ENCODE measurements at regions not wholly inside any gene's neighbourhood (a gene's known extent, or its start where the extent isn't known, plus 50 kb on each side); places are given as distances from the start of the nearest gene placed in this dataset.
"Not testable (repeated sequence)": the region's sequence is repeated elsewhere in the genome, so short reads cannot be mapped to it uniquely, and the experiment has no call there.

DNA sequence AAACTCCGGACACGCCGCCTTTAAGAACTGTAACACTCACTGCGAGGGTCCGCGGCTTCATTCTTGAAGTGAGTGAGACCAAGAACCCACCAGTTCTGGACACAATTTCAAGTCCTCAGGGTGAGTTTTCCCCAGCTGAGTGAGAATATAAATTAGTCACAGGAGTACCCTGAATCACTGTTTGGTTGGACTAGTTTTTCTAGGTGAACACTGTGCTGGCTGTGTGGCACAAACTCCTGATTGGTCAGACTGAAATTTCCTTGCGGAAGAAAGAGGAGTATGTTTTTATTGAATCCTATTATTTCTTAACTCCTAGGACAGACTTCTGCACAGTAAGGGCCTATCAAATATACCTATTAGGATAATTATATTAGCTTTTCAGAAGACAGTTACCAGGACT is 288.1 kb upstream of the UBE2E3 start:
- no peak for DNase-seq

DNA sequence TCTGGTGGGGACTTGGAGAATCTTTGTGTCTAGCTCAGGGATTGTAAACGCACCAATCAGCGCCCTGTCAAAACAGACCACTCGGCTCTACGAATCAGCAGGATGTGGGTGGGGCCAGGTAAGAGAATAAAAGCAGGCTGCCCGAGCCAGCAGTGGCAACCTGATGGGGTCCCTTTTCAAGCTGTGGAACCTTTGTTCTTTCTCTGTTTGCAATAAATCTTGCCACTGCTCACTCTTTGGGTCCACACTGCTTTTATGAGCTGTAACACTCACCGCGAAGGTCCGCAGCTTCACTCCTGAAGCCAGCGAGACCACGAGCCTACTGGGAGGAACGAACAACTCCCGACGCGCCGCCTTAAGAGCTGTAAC is 288.6 kb upstream of the UBE2E3 start:
- DNase-seq = not testable (repeated sequence)

DNA sequence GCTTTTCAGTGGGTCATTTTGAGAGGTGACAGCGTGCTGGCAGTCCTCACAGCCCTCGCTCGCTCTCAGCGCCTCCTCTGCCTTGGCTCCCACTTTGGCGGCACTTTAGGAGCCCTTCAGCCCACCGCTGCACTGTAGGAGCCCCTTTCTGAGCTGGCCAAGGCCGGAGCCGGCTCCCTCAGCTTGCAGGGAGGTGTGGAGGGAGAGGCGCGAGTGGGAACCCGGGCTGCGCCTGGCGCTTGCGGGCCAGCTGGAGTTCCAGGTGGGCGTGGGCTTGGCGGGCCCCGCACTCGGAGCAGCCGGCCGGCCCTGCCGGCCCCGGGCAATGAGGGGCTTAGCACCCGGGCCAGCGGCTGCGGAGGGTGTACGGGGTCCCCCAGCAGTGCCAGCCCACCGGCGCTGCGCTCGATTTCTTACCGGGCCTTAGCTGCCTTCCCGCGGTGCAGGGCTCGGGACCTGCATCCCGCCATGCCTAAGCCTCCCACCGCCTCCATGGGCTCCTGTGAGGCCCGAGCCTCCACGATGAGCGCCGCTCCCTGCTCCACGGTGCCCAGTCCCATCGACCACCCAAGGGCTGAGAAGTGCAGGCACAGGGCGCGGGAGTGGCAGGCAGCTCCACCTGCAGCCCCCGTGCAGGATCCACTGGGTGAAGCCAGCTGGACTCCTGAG is 289.1 kb upstream of the UBE2E3 start:
- not testable (repeated sequence) for DNase-seq

DNA sequence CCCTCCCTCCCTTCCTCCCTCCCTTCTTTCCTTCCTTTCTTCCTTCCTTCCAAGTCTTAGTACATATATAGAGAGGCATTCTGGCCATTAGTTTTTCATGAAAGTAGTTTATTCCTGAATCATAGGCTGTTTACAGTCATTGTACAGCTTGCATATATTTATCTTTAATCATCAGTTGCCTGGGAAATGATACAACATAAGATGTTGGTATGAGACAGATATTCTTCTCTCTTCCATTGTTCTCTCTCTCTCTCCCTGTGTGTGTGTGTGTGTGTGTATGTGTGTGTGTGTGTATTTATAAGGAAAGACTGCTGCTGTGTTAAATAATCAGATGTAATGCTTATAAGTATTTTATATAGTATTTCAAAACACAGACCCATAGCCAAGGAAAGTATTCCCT is 289.8 kb upstream of the UBE2E3 start:
- DNase-seq = no peak

DNA sequence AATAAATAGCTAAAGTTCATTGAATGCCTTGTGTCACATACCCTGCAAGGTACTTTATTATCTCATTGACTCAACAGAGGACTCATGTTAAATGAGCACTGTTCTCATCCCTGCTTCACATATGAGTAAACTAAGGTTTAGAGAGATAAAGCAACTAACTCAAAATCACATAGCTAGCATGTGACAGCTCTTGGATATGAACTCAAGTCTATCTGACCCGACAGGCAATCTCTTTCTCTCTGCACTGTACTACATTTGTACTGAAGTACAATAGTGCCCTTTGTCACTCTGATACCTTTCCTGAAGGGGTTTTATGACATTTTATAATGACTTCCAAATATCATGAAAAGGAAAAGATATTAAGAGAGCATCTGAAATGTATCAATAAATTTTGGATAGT is 297.5 kb upstream of the UBE2E3 start:
- DNase-seq = no peak

DNA sequence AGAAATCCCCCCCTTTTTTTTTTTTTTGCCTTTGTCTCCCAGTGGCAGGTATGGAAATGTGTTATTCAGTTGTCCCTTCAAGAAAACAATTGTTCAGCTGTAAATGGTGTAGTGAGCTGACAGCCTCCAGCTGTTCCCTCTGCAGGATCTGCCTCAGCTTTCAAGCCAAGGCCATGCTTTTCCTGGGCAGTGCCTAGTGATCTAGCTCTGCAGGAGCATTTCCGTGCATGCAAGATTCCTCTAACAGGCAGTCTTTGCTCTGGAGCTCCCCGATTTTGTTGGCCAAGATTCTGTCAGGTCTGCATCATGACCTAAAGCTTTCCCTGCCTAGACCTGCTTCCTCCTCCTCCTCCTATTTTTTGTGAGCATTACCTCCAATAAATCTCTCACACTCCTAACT is 300.7 kb upstream of the UBE2E3 start:
- DNase-seq = no peak

DNA sequence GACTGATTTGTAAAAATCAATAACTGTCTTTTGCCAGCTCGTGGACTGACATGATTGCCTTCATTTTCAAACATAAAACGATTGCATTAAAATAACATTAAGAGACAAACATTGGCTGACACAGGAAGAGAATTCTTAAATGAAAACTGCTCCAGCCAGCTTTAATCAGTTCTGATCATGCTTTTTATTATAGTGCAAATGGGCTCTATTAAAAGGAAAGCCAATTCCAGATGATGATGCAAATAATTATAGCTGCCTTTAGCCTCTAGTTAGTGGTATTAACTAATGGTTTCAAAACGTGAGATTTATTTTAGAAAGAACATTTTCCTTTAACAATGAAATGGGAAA is 301.8 kb upstream of the UBE2E3 start:
- no peak for DNase-seq

DNA sequence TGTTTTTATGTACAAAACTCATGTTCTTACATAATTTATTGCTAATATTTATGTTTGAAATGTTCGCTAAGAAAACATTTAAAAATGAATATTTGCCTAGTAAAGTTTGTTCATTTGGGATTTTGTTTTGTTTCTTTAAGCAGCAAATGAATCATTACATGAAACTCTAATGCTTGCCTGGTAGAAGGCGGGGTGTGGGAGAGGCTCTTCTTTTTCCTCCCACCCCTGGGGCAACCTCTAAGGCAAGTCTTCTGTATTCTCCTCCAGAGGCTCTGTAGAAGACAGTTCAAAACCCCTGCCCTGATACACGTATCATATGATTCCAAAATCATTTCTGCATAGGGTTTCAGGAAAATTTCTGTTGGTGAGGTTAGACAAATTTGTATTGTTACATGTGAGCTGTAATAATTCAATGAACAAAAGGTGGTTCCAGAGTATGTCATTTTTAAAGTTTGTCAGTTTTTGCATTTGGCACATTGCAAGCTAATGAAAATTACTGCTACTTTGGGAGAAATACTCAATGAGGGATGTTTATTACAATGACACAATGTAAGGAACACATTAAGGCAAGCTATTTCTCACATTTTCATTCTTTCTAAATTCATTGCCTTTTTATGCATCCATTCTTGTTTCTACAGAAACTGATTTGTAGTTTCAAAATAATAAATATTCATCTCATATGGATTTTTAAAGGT is 302.3 kb upstream of the UBE2E3 start:
- DNase-seq = no peak

DNA sequence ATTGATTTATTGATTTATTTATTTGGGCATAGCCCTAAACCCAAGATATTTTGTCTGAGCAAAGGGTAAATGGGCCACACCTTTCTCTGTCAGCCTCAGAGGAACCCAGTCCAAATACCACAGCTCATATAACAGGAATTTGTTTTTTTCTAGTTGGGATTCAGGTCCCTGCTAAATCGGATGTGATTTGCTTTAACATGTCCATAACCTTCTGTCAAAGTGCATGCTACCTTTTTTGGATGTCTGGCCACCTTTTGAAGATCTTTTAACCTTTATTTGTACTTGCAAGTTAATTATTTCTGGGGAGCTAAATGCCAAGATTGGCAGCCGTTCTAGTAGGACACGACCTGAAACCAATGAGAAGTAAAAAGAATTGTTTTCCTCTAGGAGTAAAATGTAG is 303.2 kb upstream of the UBE2E3 start:
- no peak for DNase-seq

DNA sequence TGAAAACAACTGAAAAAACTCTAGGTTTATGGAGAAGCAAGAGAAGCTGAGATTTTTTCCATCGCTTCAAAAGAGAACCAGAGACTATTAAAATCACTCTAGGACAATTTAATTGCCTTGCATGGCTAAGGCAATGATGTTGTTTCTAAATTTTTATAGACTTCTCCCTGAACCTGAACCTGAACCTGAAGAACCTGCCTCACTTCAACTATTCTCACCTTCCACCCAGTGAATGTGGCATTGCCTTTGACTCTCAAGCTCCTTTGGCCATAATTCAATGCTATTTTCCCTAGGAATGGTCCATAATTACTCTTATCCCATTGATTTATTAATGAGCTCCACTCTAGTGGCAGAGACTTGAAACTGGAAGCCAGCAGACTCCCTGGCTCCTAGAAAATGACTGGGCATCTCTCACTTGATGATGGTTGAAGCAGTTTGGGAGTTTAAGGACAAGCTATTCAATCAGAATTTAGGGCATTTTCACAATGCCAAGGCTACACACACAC is 303.8 kb upstream of the UBE2E3 start:
- DNase-seq = no peak

DNA sequence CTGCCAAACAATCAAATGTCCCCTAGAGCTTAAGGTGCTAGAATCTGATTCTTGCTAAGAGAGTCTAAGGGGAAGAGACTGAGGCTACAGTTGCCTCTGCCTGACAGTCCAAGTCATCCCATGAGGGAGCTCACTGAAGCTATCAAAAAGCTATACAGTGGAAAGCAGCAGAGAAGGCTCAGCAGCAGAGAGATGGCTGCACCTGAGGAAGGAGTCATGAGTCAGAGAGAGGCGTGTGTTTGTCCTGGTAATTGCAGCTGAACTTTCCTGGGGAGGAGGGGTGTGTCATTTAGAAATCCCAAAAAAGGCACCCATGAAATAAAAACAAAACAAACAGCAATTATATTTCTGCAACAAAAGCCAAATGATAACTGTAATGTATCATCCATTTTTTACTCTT is 305.2 kb upstream of the UBE2E3 start:
- no peak for DNase-seq

DNA sequence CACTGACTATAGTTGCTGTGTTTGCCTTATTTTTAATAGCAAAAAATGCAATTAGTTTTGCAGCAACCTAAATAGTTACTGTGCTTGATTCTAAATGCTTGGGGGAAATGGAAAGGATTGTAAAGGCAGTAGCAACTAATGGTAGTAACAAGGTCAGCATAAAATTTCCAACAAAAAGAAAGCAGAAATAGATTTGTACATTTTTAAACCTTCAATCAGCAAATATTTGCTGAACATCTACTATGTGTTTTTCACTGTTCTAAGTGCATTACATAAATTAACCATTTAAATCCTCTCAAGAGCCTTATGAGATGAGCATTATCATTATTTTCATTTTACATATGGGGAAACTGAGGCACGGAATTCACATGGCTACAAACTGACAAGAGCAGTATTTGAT is 308.0 kb upstream of the UBE2E3 start:
- DNase-seq = no peak

DNA sequence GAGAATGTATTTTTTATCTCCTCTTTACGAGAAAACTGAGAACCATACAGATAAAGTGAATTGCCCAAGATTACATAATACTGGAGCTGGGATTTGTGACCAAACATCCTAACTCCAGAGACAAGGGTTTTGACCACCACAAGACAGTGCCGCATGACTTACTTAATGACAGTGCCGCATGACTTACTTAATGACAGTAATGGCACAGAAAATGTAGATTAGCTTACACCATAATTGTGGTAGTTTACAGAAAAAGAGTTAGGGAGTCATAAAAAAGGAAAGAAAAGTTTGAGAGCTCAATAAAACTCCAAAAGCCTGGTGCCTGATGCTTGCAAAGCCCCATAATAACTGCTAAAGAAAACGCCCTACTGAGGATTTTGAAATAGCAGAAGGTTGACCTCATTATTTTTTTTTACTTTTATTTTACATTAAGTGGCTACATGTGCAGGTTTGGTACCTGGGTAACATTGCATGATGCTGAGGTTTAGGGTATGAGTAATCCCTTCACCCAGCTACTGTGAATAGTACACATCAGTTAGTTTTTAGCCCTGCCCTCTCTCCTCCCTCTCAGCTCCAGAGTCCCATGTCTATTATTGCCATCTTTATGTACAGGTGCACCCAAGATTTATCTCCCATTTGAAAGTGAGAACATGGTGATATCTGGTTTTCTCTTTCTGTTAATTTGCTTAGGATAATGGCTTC is 310.0 kb upstream of the UBE2E3 start:
- no peak for DNase-seq

DNA sequence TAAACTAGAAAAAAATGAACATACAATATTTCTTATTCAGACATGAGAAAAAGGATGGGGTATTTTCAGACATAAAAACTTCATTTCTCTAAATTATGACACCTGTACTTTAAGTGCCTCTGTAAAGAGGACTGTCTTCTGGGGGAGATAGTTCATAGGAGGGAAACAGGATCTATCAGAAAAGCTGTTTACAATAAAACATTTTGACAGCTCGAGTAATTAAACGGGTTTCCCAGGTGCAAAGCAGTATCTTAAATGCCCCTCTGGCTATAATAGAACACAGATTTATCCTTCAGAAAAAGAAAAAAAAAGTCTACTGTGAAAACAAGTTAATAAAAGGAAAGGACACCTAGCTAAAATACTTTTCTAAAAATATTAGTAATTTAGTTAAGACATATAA is 311.4 kb upstream of the UBE2E3 start:
- DNase-seq = no peak

DNA sequence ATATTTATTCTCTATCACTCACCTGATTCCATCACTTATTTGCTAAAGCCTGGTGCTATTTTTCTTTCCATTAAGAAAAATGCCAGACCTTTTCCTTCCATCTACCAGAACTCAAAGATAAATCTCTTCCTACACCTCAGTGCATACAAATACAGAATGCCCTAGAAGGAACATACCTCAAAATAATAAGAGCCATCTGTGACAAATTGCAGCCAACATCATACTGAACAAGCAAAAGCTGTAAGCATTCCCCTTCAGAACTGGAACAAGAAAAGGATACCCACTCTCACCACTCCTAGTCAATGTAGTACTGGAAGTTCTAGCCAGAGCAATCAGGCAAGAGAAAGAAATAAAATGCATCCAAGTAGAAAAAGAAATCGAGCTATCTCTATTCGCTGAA is 315.9 kb upstream of the UBE2E3 start:
- no peak for DNase-seq

DNA sequence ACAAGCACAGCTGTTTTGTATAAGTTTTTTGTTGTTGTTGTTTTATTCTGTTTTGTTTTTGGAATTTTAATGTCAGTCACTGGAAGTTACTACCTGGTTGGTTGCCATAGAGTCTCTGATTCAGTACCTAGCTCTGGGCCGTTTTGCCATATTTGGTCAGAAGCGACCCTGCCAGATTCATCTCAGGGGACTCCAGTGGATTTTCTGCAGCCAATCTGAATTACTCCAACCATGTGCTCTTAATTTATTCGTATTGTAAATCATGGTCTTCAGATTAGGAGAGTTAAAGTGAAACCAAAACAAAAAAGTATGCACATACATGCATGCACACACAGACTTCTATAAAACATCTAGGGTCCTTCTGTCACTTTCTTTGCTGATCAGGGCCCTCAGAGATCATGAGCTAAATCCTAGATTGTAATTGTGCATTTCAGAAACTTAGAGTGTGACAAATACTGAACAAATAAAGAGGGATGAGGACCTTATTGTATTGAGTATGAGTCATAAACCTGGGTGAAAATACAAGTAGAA is 317.4 kb upstream of the UBE2E3 start:
- no peak for DNase-seq

DNA sequence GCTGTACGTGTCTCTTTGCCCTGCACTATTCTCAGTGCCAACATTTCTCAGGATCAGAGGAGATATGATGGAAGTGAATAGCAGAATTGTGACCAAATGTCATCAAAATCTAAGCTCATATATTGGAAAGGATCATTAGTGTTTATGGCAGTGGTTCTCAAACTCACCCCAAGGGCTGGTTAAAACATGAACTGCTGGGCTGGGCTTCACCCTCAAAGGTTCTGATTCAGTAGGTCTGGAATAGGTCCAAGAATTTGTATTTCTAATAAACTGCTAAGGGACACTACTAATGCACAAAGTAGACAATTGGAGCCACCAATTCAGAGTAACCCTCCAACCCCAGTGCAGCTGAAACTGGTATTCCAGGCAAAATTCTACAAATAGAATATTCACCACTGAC is 317.9 kb upstream of the UBE2E3 start:
- no peak for DNase-seq

DNA sequence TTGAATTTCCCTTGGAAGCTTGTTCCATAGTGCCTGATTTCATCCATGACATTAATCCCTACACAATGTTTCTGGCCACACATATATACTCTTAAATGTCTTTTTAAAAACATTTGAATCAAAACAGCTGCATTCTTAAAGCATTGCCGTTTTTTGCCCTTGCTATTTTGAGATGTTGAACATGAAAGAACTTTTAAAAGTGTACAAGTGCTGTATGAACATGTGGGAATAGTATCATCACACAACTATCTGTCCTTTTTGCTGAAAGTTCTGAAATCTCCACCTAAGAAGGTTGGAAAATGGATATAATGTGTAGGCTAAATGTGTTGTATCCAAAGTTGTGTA is 318.7 kb upstream of the UBE2E3 start:
- no peak for DNase-seq

DNA sequence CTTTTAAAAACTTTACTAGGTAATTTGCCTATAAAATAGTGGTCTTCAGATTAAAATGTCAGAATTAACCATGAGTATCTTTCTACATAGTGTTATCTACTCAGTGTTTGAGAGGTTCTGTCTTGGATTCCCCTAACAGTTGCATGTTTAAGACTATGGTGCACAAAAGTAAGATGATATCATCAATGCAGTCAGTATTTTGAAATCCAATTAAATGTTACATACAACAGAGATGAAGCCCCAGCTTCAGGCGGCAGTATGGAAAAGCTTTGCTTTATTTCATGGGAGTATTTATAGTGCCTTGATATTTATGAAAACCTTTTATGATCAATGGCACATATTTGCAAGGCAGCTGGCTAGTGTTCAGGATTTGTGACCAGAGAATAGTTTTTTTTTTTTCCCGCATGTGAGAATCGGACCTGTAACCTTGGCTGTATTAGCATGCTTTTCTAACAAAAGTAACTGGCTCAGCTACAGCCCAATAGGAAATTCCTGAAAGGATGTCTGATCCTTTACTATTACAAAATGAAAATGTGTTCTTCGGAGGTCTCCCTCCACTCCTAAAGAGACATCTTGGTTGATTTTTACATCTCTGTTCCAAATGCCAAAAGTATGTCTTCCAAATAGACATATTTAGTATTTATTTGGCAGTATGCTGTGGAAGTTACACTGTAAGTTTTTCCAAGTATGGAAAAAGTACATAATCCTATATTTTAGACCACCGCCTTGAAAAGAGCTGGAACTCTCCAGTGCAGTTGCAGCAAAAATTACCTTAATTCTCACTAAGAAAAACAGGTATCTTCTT is 319.3 kb upstream of the UBE2E3 start:
- DNase-seq = no peak

DNA sequence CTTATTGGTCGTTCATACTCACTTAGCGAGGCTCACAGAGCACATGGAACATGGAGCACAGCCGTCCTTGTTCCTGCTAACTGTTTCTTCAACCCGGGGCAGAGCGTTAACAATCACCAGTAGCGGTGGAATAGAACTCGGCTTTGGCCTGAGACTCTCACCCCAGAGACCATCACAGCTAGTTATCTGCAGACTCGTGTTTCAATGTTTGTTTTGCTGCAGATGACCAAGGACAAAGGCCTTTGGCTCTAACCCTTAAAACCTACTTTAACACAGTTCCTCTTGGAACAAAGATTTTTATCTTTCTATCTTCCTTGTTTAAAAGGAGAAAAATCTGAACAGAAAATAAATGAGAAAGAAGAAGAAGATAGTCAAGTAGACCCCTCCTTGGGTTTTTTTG is 320.2 kb upstream of the UBE2E3 start:
- DNase-seq = no peak

DNA sequence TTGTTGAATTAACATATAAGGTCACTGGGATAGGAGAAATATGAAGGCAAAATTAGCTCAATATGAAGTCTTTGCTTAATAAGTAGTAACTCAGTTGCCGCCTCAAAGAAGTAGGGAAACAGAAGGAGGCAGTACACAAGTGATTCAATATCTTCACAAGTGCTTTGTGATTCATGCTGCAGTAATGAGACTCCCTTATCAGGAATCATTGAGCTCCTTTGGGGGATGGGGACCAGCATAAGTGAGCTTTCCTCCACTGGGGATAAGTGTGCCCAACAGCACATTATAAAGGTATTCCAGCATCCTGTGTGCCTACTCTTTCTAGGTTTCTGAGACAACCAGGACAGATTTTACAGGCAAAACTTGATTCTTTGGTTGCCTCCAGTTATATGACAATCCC is 323.4 kb upstream of the UBE2E3 start:
- DNase-seq = no peak

DNA sequence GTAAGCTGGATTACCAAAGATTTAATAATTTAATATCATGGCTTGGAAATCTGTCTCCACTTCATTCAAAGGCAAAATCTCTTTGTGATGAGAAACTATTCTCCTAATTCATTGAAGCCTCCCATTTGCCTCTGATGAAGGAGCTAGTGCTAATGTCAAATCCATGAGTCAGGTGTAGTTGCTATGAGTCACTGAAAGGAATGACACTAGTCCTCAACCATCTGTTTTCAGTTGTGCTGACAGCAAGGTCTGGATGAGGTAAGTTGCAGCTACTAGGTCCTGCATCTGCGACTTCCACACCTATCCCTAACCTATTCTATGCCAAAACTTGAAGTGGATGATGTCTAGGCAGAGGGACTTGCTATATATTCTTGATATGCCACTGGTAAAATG is 324.0 kb upstream of the UBE2E3 start:
- no peak for DNase-seq

DNA sequence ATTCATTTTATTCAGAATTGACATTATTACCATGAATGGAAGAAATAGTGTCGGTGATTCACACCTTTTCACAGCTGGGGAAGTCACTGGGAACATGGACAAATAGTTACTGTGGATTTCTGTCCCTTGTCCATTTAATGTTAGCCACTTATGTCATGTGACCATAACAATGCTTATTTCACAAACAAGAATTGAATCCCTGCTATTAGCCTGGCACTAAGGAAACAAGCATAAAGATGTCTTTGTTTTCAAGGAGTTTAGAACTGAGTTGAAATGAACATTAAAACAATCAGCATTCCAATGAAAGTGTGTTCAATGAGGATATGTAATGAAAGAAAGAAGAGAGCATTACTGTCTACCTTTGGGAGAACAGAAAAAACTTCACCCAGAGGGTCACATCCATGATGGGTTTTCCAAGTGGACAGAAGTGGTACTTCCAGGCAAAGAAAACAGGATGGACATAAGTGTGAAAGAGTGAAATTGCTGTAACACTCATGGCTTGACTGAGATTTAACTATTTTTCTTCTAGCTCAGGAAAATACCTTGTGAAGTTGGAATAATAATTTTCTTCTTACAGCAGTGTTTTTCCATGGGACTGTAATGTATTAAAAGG is 324.5 kb upstream of the UBE2E3 start:
- DNase-seq = no peak

All from CD4-positive, alpha-beta T cell treated with Interleukin-21 for 1 hour (primary cell).